K562 (cell line): ENCODE measurements at regions not wholly inside any gene's neighbourhood (a gene's known extent, or its start where the extent isn't known, plus 50 kb on each side); places are given as distances from the start of the nearest gene placed in this dataset.

Source experiments
- ATF1 ChIP-seq, 2 experiments: fragments of 450-650 bp in 1 of 2; IDR thresholded peaks; 2 replicates each; pipeline ENCODE4 v1.6.1; 2016; ENCODE audit warnings: missing compliant biosample characterization in 1 of 2, missing genetic modification characterization in 1 of 2
- MXI1 ChIP-seq: IDR thresholded peaks from 2 replicates; pipeline ENCODE4 v1.6.1; 2011; ENCODE audit warnings: low read depth, mild to moderate bottlenecking, improper control_type of control experiment, low read length
- PHTF2 ChIP-seq: fragments of 250-450 bp; sonication (Bioruptor Pico); IDR thresholded peaks from 2 replicates; pipeline ENCODE4 v1.5.0; 2021; ENCODE audit warnings: mild to moderate bottlenecking
- POLR2B ChIP-seq: fragments of 450-650 bp; IDR thresholded peaks from 2 replicates; pipeline ENCODE4 v1.6.1; 2018; ENCODE audit warnings: low read depth; ENCODE audit not compliant: partially characterized antibody
- RBM34 ChIP-seq: fragments of 200-400 bp; formaldehyde crosslinking; IDR thresholded peaks from 2 replicates; pipeline ENCODE4 v1.6.1; 2018; ENCODE audit warnings: low read length, borderline replicate concordance; ENCODE audit not compliant: insufficient read depth
- ZNF274 ChIP-seq: IDR thresholded peaks from 2 replicates; pipeline ENCODE4 v1.6.1; 2011; ENCODE audit warnings: low read depth, mild to moderate bottlenecking, low read length, moderate library complexity, borderline replicate concordance
- TF ChIP-seq, protein P1 (sequence below), 2 experiments: fragments of 150-350 bp in 1 of 2; IDR thresholded peaks; 2 replicates each; pipeline ENCODE4 v1.6.1; 2012 to 2016; ENCODE audit warnings: low read depth in 2 of 2, low read length in 2 of 2, mild to moderate bottlenecking in 1 of 2, moderate library complexity in 1 of 2
- TF ChIP-seq, protein P2 (sequence below): fragments of 250-450 bp; sonication (Bioruptor Pico); IDR thresholded peaks from 2 replicates; pipeline ENCODE4 v1.6.1; 2021; ENCODE audit warnings: mild to moderate bottlenecking

DNA sequence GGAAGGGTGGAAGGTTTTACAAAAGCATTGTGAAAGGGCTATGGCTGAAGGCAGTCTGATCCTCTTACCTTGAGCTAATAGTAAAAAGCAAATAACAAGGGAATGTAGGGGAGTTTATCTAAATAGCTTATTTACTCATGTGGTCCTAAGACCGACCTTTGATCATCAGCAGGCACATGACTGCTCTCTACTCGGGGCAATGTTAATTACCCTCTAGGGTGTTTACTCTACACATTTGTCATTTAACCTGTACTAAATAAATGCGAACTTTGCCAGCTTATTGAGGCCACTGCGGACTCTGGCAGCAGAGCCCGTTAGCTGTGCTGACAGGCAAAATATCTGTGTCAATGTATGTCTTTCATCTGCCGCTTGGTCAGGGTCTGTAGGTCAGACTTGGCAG lies 768.3 kb upstream of the ATXN7L3B start (continued):
- TF ChIP-seq, protein P1, sequence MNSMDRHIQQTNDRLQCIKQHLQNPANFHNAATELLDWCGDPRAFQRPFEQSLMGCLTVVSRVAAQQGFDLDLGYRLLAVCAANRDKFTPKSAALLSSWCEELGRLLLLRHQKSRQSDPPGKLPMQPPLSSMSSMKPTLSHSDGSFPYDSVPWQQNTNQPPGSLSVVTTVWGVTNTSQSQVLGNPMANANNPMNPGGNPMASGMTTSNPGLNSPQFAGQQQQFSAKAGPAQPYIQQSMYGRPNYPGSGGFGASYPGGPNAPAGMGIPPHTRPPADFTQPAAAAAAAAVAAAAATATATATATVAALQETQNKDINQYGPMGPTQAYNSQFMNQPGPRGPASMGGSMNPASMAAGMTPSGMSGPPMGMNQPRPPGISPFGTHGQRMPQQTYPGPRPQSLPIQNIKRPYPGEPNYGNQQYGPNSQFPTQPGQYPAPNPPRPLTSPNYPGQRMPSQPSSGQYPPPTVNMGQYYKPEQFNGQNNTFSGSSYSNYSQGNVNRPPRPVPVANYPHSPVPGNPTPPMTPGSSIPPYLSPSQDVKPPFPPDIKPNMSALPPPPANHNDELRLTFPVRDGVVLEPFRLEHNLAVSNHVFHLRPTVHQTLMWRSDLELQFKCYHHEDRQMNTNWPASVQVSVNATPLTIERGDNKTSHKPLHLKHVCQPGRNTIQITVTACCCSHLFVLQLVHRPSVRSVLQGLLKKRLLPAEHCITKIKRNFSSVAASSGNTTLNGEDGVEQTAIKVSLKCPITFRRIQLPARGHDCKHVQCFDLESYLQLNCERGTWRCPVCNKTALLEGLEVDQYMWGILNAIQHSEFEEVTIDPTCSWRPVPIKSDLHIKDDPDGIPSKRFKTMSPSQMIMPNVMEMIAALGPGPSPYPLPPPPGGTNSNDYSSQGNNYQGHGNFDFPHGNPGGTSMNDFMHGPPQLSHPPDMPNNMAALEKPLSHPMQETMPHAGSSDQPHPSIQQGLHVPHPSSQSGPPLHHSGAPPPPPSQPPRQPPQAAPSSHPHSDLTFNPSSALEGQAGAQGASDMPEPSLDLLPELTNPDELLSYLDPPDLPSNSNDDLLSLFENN (IDR thresholded peaks at IDR 0.05; ENCODE audit: low read depth in 2 of 2, low read length in 2 of 2): no peak
- TF ChIP-seq RBM34 (no peak), ATF1 (CRISPR knock-in tag; IDR thresholded peaks at IDR 0.05) (no peak), ATF1 (tag; IDR thresholded peaks at IDR 0.05) (no peak), ZNF274 (no peak), PHTF2 (CRISPR knock-in tag) (no peak), MXI1 (no peak), POLR2B (no peak)
- TF ChIP-seq, protein P2, sequence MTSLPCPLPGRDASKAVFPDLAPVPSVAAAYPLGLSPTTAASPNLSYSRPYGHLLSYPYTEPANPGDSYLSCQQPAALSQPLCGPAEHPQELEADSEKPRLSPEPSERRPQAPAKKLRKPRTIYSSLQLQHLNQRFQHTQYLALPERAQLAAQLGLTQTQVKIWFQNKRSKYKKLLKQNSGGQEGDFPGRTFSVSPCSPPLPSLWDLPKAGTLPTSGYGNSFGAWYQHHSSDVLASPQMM (CRISPR knock-in tag): no peak
- TF ChIP-seq, all 486 proteins: peak for 0
